Skin of body (tissue), 1 donor: ENCODE measurements at regions not wholly inside any gene's neighbourhood (a gene's known extent, or its start where the extent isn't known, plus 50 kb on each side); places are given as distances from the start of the nearest gene placed in this dataset.
"Not testable (repeated sequence)": the region's sequence is repeated elsewhere in the genome, so short reads cannot be mapped to it uniquely, and the experiment has no call there.

Experiments
- DNase-seq: peaks from one replicate; lab custom pipeline; 2025; lab: John Stamatoyannopoulos, UW

DNA sequence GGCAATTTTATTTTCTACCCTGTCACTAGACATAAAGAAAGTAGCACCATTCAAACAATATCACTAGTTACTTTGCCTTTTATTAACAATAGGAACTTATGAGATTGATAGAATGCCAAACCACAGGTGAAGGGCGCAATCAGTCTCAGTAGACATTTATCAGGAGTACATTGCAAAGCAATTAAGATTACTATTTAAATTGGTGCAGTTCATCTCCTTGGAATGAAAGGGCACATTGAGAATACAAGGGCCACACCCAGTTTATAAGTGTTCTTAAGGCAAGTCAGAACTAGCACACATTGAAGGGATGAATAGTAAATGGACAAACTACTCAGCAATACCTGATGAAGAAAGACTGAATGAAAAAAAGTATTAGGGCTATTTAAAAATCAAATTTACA lies 601.4 kb downstream of the C12orf50 start:
- no peak for DNase-seq

DNA sequence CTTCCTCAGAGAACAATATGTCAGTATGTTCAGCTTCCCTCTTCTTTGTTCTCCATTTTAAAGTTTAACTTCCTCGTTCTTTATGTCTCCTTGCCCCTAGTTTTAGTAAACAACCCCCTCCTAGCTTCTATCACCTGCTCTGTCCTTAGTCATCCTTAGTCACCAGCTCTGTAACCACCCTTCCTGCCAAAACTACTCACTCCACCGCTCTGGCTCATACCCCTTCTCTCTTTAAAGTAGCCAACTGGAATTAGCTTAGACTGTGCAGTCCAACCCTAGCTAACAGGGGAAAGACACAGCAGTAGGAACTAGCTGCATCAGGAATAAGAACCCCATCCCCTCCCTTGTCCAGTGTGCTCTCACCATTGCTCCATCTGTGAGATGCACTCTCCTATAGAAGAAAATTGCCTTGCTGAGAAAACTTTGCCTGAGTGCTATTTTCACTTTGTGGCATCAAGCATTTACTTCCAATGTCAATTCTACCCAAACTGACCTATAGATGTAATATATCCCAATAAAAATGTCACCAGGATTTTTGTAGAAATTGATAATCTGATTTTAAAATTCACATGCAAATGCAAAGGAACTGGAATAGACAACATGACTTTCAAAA lies 603.2 kb downstream of the C12orf50 start:
- DNase-seq = no peak

DNA sequence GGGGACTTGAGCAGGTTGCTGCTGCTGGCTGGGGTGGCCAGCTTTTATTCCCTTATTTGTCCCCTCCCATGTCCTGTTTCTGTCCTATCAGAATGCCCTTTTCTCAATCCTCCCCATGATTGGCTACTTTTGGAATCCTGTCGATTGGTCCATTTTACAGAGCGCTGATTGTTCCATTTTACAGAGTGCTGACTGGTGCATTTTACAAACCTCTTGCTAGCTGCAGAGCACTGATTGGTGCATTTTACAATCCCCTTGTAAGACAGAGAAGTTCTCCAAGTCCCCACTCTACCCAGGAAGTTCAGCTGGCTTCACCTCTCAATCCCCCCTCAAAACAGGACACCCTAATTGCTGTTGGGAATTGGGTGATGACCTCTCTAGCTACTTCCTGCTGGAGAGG lies 608.0 kb downstream of the C12orf50 start:
- DNase-seq = not testable (repeated sequence)

DNA sequence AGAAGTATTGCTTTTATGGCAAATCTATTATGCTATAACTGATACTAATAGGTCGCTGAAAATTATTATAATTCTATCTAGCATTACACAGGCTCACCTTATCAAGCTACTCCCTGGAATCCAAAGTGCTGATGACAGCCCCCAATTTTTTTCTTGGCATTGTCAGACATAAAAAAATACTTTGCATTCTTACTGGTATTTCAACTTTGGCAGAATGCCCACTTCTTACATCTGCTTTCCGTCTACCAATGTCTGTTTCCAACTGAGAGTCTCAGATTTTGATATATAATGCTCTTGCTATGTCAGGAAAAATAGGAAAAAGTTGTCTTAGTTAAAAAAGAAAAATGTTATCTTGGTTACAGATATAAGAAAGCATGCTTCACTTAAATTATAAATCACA lies 615.4 kb downstream of the C12orf50 start:
- peak; percentile 54 for DNase-seq

GRCh38 chr12:87406926-87407325 lies 622.3 kb downstream of the C12orf50 start:
- DNase-seq = no peak

GRCh38 chr12:87405918-87406317 lies 623.3 kb downstream of the C12orf50 start:
- DNase-seq = no peak

DNA sequence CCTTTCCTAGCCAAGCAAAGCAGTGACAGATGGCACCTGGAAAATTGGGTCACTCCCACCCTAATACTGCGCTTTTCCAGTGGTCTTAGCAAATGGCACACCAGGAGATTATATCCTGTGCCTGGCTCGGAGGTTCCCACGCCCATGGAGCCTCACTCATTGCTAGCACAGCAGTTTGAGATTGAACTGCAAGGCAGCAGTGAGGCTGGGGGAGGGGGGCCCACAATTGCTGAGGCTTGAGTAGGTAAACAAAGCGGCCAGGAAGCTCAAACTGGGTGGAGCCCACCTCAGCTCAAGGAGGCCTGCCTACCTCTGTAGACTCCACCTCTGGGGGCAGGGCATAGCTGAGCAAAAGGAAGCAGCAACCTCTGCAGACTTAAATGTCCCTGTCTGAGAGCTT lies 635.0 kb downstream of the C12orf50 start:
- not testable (repeated sequence) for DNase-seq

- DNase-seq = no peak
Measured at GRCh38 chr12:87388376-87388775, 640.8 kb downstream of the C12orf50 start.

DNA sequence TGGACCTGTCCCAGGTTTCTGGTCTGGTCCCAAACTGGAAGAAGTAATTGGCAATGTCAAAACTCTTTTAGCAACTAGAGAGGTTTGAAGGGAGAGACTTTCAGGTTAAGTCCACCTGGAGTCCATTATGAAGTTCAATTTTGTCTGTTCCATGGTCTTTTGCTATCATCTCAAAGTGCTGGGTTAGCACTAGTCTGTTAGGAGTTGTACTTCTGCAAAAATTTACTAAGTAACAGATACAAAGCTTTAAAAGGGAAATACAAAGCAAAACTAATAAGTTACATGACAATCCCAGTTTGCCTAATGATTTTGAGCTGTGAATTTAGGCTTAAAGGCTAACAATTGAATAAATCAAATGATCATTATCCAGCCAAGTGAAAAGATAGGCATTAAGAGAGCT lies 643.9 kb downstream of the C12orf50 start:
- no peak for DNase-seq

GRCh38 chr12:87384226-87384625 lies 645.0 kb downstream of the C12orf50 start:
- no peak for DNase-seq

DNA sequence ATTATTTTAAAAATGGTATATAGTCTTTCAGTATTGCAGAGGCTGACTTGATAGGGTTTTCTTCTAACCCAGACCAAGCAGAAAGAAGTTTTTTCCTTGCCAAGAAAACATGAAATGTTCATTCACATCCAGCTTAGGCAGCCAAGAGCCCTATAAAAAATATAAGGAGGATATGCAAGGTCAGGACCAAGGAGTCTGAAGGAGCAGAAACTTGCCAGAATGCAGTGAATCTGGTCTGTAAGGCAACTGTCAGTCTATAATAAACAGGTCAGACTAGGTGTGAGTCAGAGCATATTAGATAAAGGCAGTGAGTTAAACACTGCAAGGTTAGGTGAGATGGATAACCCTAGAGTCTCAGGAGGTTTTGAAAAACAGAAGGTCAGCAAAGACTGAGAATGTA lies 645.5 kb downstream of the C12orf50 start:
- no peak for DNase-seq

- no peak for DNase-seq
Measured at GRCh38 chr12:87382959-87383566, 646.1 kb downstream of the C12orf50 start.

DNA sequence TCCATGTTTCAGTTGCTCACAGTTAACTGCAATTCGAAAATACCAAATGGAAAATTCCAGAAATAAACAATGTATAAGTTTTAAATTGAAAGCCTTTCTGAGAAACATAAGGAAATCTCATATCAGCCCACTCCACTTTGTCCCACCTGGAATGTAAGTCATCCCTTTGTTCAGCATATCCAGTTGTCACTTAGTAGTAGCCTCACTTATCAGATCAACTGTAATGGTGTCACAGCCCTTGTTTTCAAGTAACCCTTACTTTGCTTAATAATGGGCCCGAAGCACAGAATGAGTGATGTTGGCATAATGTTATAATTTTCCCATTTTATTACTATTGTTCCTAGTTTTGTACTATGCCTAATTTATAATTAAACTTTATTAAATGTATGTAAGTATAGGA lies 646.8 kb downstream of the C12orf50 start:
- DNase-seq = no peak

DNA sequence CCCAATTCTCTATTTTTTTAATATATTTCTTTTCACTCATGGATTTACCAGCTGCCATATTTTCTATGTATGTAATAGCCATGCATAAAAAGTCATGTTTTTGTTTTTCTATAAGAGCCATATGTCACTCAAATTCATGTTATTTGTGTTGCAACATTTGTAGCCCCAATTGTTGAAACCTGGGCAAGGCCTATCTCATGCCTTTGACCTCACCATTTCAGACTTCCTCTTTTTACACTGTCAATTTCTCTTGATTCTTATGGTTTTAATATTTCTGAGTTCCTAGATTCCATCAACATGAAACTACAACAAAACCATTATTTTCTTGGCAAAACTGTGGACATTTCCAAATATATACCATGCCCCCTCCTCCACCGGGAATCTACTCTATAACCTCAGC lies 647.5 kb downstream of the C12orf50 start:
- no peak for DNase-seq

GRCh38 chr12:87378526-87378925 lies 650.7 kb downstream of the C12orf50 start:
- no peak for DNase-seq

DNA sequence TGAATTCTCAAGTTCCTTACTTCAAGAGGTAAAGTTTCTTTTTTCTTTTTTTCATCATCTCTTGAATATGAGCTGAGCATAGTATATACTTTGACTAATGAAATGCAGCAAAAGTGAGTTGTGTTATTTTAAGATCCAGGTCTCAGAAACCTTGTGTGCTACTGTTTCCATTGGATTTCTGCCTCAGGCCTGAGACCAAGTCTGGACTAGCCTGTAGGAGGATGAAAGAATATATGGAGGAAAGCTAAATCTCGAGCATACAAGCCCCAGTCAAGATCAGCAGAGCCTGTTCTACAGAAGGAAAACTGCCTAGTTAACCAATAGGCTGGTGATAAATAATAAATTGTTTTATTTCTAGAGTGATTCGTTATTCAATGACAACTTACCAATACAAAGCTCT lies 652.5 kb downstream of the C12orf50 start:
- DNase-seq = no peak

GRCh38 chr12:87369161-87369560 lies 660.0 kb downstream of the C12orf50 start:
- no peak for DNase-seq

DNA sequence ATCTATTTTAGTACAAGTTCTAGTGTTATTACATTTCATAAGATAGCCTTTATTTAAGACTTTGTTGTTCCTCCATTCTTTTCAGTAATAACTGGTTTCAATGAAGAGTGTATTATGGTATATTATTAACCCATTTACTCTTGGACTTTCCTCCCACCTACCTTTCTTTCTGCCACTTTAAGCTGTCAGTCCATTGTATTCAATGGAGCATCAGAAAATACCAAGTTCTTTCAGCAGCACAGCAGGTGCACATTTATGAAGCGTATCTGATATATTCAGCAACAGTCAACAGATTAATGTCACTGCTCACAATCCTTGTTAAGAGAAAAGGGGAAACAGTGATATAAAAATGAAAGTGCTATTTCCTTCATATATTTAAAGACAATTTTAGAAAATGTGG lies 660.9 kb downstream of the C12orf50 start:
- no peak for DNase-seq

DNA sequence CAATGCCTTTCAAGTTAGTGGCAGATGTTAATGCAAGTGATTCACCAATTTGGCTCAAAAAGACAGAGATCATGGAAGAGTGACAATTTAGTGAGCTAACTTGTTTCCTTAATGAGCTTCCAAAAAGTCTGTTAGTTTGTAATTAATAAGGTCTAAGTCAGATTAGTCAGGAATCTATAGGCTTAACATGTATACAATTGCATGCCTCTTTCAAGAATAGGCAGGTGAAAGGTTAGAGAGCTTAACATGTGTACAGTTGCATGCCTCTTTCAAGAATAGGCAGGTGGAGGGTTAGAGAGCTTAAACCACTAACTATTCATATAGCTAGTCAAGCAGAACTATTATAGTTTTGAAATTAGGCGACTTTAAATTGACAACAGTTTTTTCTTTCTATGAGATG lies 663.8 kb downstream of the C12orf50 start:
- no peak for DNase-seq

DNA sequence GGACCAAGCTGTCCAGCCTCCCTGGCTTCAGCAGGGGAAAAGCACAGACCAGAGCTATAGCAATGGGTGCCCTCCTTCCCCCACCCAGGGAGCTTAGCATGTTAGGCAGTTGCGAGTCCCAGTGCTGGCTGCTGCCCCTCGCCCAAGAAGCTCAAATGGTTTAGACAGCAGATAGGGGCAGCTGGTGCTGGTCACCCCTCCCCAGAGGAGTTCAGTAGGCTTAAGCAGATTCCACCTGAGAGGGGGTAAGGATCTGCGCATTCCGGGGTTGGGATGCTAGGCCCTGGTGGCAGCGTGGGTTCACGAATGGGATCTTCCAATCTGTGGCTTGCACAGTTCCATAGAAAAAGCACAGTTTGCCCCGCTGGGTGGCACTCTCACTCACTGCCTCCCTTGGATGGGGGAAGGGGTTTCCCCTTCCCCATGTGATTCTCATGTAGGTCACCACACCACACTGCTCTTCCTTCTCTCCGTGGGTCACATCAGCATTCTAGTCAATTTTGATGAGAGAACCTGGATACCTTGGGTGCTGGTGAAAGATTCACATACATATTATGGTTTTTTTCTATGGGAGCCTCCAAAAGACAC lies 665.6 kb downstream of the C12orf50 start:
- no peak for DNase-seq

- DNase-seq = no peak
Measured at GRCh38 chr12:87349681-87350080, 679.5 kb downstream of the C12orf50 start.

- no peak for DNase-seq
Measured at GRCh38 chr12:87348071-87348470, 681.1 kb downstream of the C12orf50 start.

- DNase-seq = no peak
Measured at GRCh38 chr12:87344699-87345098, 684.5 kb downstream of the C12orf50 start.
